ENCODE measurements at regions not wholly inside any gene's neighbourhood (a gene's known extent, or its start where the extent isn't known, plus 50 kb on each side); places are given as distances from the start of the nearest gene placed in this dataset.

DNA sequence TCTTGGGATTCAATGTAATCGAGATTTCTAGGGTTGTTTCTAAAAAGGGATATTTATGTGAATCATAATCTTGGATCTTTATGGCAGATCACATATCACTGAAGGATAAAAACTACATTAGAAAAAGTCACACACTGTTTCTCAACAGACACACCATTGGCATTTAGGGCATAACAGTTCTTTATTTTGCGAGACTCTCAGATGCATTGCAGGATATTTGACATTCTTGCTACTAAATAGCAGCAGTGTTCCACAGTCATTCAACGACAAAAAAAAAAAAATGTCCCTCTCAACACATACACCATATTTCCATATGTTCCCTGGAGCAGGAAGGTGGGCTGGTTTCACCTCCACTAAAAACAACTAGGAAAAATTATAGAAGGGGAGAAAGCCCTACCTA is 243.4 kb upstream of the PCDH18 start (continued):
- TF ChIP-seq, protein P1, sequence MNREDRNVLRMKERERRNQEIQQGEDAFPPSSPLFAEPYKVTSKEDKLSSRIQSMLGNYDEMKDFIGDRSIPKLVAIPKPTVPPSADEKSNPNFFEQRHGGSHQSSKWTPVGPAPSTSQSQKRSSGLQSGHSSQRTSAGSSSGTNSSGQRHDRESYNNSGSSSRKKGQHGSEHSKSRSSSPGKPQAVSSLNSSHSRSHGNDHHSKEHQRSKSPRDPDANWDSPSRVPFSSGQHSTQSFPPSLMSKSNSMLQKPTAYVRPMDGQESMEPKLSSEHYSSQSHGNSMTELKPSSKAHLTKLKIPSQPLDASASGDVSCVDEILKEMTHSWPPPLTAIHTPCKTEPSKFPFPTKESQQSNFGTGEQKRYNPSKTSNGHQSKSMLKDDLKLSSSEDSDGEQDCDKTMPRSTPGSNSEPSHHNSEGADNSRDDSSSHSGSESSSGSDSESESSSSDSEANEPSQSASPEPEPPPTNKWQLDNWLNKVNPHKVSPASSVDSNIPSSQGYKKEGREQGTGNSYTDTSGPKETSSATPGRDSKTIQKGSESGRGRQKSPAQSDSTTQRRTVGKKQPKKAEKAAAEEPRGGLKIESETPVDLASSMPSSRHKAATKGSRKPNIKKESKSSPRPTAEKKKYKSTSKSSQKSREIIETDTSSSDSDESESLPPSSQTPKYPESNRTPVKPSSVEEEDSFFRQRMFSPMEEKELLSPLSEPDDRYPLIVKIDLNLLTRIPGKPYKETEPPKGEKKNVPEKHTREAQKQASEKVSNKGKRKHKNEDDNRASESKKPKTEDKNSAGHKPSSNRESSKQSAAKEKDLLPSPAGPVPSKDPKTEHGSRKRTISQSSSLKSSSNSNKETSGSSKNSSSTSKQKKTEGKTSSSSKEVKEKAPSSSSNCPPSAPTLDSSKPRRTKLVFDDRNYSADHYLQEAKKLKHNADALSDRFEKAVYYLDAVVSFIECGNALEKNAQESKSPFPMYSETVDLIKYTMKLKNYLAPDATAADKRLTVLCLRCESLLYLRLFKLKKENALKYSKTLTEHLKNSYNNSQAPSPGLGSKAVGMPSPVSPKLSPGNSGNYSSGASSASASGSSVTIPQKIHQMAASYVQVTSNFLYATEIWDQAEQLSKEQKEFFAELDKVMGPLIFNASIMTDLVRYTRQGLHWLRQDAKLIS (CRISPR knock-in tag; IDR thresholded peaks at IDR 0.05; ENCODE audit: borderline replicate concordance), result no peak

GRCh38 chr4:137774501-137774900 is 242.2 kb upstream of the PCDH18 start:
- Mint-ChIP-seq H3K27ac (no peak overlapping the region), H3K36me3 (no peaks in the 10 kb centered on the region), H3K27me3 (ENCODE audit: low read depth) (no peaks in the 10 kb centered on the region), H3K9me3 (peaks cover 9% of the 10 kb centered on the region), H3K4me3 (no peak overlapping the region), H3K4me1 (no peaks in the 10 kb centered on the region; the same call in 1 of the 2 replicates)
- no peak for TF ChIP-seq MAX (CRISPR knock-in tag; IDR thresholded peaks at IDR 0.05)
- TF ChIP-seq GABPB1 (CRISPR knock-in tag; IDR thresholded peaks at IDR 0.05), result no peak
- TF ChIP-seq CTCF (IDR thresholded peaks at IDR 0.05), result no peak
- TF ChIP-seq ETV6 (CRISPR knock-in tag; IDR thresholded peaks at IDR 0.05), result no peak
- no peak for TF ChIP-seq SMAD4 (CRISPR knock-in tag; IDR thresholded peaks at IDR 0.05)
- no peak for TF ChIP-seq ATF3 (CRISPR knock-in tag; conservative IDR thresholded peaks at IDR 0.05)
- TF ChIP-seq TCF7 (CRISPR knock-in tag; IDR thresholded peaks at IDR 0.05; ENCODE audit: low read depth), result no peak
- ChIA-PET CTCF (no interaction called here), POLR2A (no interaction called here)
- DNase-seq (ENCODE audit: low spot score), result no peak
- no peak for ATAC-seq

DNA sequence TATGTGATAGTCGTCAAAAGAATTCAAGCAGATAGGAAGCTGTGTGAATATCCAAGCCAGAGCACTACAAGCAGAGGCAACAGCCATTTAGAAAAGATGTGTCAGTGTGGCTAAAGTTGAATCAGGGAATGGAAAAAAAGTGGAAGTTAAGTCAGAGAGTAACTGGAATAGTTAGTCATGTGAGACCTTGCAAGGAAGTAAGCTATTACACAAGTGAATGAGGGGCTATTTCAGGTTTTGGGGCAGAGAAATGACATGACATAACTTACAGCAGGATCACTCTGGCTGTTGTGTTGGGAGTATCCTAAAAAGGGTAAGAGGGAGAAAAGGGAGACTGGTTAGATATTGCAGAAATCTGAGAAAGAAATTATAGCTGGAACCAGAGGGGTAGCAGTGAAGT is 236.6 kb upstream of the PCDH18 start:
- POLR2A ChIA-PET, result no interaction called here
- no peaks in the 10 kb centered on the region for H3K4me1 Mint-ChIP-seq
- no peak for DNase-seq (ENCODE audit: low spot score)
- no peak overlapping the region for H3K27ac Mint-ChIP-seq
- ATAC-seq, result no peak
- H3K4me3 Mint-ChIP-seq, result no peak overlapping the region
- no peaks in the 10 kb centered on the region for H3K36me3 Mint-ChIP-seq
- H3K27me3 Mint-ChIP-seq (ENCODE audit: low read depth), result no peaks in the 10 kb centered on the region
- peaks cover 11% of the 10 kb centered on the region for H3K9me3 Mint-ChIP-seq
- CTCF ChIA-PET, result no interaction called here
- TF ChIP-seq, protein P2, sequence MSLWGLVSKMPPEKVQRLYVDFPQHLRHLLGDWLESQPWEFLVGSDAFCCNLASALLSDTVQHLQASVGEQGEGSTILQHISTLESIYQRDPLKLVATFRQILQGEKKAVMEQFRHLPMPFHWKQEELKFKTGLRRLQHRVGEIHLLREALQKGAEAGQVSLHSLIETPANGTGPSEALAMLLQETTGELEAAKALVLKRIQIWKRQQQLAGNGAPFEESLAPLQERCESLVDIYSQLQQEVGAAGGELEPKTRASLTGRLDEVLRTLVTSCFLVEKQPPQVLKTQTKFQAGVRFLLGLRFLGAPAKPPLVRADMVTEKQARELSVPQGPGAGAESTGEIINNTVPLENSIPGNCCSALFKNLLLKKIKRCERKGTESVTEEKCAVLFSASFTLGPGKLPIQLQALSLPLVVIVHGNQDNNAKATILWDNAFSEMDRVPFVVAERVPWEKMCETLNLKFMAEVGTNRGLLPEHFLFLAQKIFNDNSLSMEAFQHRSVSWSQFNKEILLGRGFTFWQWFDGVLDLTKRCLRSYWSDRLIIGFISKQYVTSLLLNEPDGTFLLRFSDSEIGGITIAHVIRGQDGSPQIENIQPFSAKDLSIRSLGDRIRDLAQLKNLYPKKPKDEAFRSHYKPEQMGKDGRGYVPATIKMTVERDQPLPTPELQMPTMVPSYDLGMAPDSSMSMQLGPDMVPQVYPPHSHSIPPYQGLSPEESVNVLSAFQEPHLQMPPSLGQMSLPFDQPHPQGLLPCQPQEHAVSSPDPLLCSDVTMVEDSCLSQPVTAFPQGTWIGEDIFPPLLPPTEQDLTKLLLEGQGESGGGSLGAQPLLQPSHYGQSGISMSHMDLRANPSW (CRISPR knock-in tag; conservative IDR thresholded peaks at IDR 0.05; ENCODE audit: low read depth), result no peak
- TF ChIP-seq ZNF219 (CRISPR knock-in tag; IDR thresholded peaks at IDR 0.05; ENCODE audit: borderline replicate concordance) (no peak), MLX (CRISPR knock-in tag; IDR thresholded peaks at IDR 0.05) (no peak), NFYB (CRISPR knock-in tag; conservative IDR thresholded peaks at IDR 0.05; ENCODE audit: low read depth) (no peak), CDX4 (CRISPR knock-in tag; IDR thresholded peaks at IDR 0.05; ENCODE audit: borderline replicate concordance) (no peak), ZNF232 (CRISPR knock-in tag; IDR thresholded peaks at IDR 0.05) (no peak), TEAD1 (CRISPR knock-in tag; IDR thresholded peaks at IDR 0.05) (no peak), CREB1 (CRISPR knock-in tag; IDR thresholded peaks at IDR 0.05) (no peak), NR2C2 (CRISPR knock-in tag; IDR thresholded peaks at IDR 0.05) (no peak), GTF2I (CRISPR knock-in tag; conservative IDR thresholded peaks at IDR 0.05) (no peak), NFE2L1 (CRISPR knock-in tag; IDR thresholded peaks at IDR 0.05) (no peak)
- TF ChIP-seq, protein P3, sequence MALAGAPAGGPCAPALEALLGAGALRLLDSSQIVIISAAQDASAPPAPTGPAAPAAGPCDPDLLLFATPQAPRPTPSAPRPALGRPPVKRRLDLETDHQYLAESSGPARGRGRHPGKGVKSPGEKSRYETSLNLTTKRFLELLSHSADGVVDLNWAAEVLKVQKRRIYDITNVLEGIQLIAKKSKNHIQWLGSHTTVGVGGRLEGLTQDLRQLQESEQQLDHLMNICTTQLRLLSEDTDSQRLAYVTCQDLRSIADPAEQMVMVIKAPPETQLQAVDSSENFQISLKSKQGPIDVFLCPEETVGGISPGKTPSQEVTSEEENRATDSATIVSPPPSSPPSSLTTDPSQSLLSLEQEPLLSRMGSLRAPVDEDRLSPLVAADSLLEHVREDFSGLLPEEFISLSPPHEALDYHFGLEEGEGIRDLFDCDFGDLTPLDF (CRISPR knock-in tag; IDR thresholded peaks at IDR 0.05), result no peak
